Common myeloid progenitor, CD34-positive (primary cell): ENCODE measurements at regions not wholly inside any gene's neighbourhood (a gene's known extent, or its start where the extent isn't known, plus 50 kb on each side); places are given as distances from the start of the nearest gene placed in this dataset.

Source experiments
- CTCF ChIA-PET: fragments of 350-600 bp; sonication (Branson Sonifier 250); formaldehyde crosslinking; loops from one replicate; lab custom pipeline; 2021; ENCODE audit warnings: antibody characterized with exemption; lab: Charles Lee
- POLR2A ChIA-PET: fragments of 350-600 bp; sonication (Branson Sonifier 250); formaldehyde crosslinking; loops from one replicate; lab custom pipeline; 2021; ENCODE audit warnings: antibody characterized with exemption; lab: Charles Lee
- DNase-seq, 3 donors: peaks; one replicate each; pipeline versions ENCODE4 v3.0.0 to v3.0.0-alpha.2; 2013
- H3K27ac ChIP-seq, 2 experiments: 1 replicate in 1 of 2; 2 replicates in 1 of 2; pipeline ENCODE4 v1.7.0; 2013; ENCODE audit warnings: inconsistent platforms in 2 of 2, low read length in 2 of 2, mild to moderate bottlenecking in 2 of 2, low read depth in 1 of 2, moderate library complexity in 1 of 2; ENCODE audit not compliant: severe bottlenecking in 2 of 2, insufficient read depth in 1 of 2, poor library complexity in 1 of 2
- H3K27me3 ChIP-seq, 5 experiments: replicated peaks in 2 of 5; 1 replicate in 3 of 5; 2 replicates in 2 of 5; pipeline versions ENCODE4 v1.6.1 to v1.7.0; 2013; ENCODE audit warnings: low read length in 4 of 5, mild to moderate bottlenecking in 2 of 5, moderate library complexity in 2 of 5, inconsistent platforms in 1 of 5; ENCODE audit not compliant: insufficient read depth in 5 of 5, control insufficient read depth in 4 of 5
- H3K36me3 ChIP-seq, 4 experiments: 1 replicate in 2 of 4; 2 replicates in 2 of 4; pipeline versions ENCODE4 v1.6.1 to v1.7.0; 2013; ENCODE audit warnings: low read length in 3 of 4, control low read depth in 1 of 4, mild to moderate bottlenecking in 1 of 4; ENCODE audit not compliant: control insufficient read depth in 4 of 4, insufficient read depth in 4 of 4
- H3K4me1 ChIP-seq, 4 experiments: 1 replicate in 3 of 4; 2 replicates in 1 of 4; pipeline versions ENCODE4 v1.6.1 to v1.7.1; 2013; ENCODE audit warnings: low read length in 3 of 4, mild to moderate bottlenecking in 3 of 4, control low read depth in 1 of 4, inconsistent platforms in 1 of 4, moderate library complexity in 1 of 4; ENCODE audit not compliant: control insufficient read depth in 4 of 4, insufficient read depth in 4 of 4; ENCODE audit errors: control extremely low read depth in 1 of 4
- H3K4me3 ChIP-seq, 7 experiments: 1 replicate in 4 of 7; 2 replicates in 3 of 7; pipeline versions ENCODE4 v1.5.1 to v1.7.0; 2013; ENCODE audit warnings: mild to moderate bottlenecking in 7 of 7, low read length in 6 of 7, moderate library complexity in 6 of 7, inconsistent platforms in 2 of 7, low read depth in 2 of 7, control low read depth in 1 of 7; ENCODE audit not compliant: insufficient read depth in 4 of 7, control insufficient read depth in 1 of 7; ENCODE audit errors: extremely low read depth in 1 of 7
- H3K9me3 ChIP-seq, 5 experiments: 1 replicate in 4 of 5; 2 replicates in 1 of 5; pipeline versions ENCODE4 v1.6.1 to v1.7.1; 2013; ENCODE audit warnings: low read length in 4 of 5, mild to moderate bottlenecking in 2 of 5, inconsistent platforms in 1 of 5, low read depth in 1 of 5, moderate library complexity in 1 of 5; ENCODE audit not compliant: control insufficient read depth in 4 of 5, insufficient read depth in 2 of 5; ENCODE audit errors: control extremely low read depth in 1 of 5
- WGBS: methylation state at CpG from one replicate; pipeline ENCODE4 v1.1.5; 2013; ENCODE audit not compliant: insufficient coverage; 5-methylcytosine and 5-hydroxymethylcytosine counted together

DNA sequence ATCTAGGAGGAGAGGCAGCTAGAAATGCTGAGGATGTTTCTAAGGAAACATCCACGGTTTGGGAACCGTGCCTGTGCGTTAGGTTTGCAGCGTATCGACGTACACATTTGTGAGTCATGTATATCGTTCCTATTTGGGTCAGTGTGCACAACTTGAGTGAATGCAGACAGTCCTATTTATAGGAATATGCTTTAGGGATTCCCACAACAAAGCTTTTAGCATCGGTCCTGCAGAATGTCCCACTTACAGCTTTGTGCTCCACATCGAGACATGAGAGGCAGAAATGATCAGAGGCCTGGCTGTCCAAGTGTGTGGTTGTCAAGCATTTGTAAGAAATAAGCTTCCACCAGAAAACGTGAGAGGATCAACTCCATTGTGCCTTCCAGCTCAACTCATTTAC lies 1282.7 kb upstream of the WWC1 start:
- Histone ChIP-seq H3K4me3 (no peak overlapping the region), H3K27me3 (no peaks in the 10 kb centered on the region), H3K4me1 (no peaks in the 10 kb centered on the region), H3K27ac (no peak overlapping the region), H3K9me3 (no peaks in the 10 kb centered on the region), H3K36me3 (no peaks in the 10 kb centered on the region)
- ChIA-PET CTCF (no interaction called here), POLR2A (no interaction called here)
- no peak for DNase-seq
- 98% methylated on average over 9 of the region's 10 CpGs for WGBS

- ChIA-PET POLR2A (no interaction called here), CTCF (no interaction called here)
- 100% methylated on average over 1 of the region's 2 CpGs for WGBS
Observed at GRCh38 chr5:167011196-167011595, 1280.2 kb upstream of the WWC1 start.

GRCh38 chr5:167012123-167013034 lies 1279.1 kb upstream of the WWC1 start:
- POLR2A ChIA-PET, result no interaction called here
- no peaks in the 10 kb centered on the region for H3K27me3 ChIP-seq

More at GRCh38 chr5:167011196-167011595, 1280.2 kb upstream of the WWC1 start:
- H3K36me3 ChIP-seq, result no peaks in the 10 kb centered on the region
- DNase-seq, result no peak
- no peak overlapping the region for H3K27ac ChIP-seq
- no peaks in the 10 kb centered on the region for H3K27me3 ChIP-seq
- H3K9me3 ChIP-seq, result no peaks in the 10 kb centered on the region
- H3K4me3 ChIP-seq, result no peak overlapping the region
- H3K4me1 ChIP-seq, result no peaks in the 10 kb centered on the region

DNA sequence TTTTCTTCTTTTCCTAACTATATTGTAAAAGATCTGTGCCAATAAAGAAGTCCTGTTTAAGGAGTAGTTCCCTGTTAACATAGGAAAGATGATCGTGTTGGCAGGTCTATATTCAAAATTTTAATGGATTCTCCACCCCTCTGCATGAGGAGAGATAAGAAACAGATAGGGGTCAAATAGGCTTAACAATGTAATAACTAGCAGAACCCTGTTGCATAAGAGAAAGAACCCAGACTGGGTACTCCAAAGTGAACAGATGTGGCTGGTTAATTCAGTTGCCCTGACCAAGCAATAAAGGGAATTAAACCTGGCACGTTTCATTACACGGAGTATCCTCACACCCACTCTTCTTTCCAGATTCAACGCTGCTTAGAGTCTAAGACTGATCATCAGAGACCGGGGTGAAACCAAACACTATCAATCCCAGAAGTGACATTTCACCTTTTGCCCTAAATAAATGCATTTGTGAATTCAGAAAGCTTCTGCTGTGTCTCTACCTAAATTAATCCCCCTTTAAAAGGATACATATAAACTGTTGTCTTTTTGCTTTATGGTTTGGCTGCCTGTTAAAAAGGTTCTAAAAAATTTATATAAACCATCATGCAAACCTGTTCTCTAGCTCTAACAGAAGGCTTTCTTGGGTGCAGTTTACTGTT lies 1276.9 kb upstream of the WWC1 start:
- H3K27ac ChIP-seq, result no peak overlapping the region
- ChIA-PET CTCF (no interaction called here), POLR2A (no interaction called here)
- no peaks in the 10 kb centered on the region for H3K27me3 ChIP-seq
- DNase-seq, result no peak
- no peaks in the 10 kb centered on the region for H3K36me3 ChIP-seq
- H3K4me3 ChIP-seq, result no peak overlapping the region
- 86% methylated on average over 5 of the region's 5 CpGs for WGBS
- H3K4me1 ChIP-seq, result no peaks in the 10 kb centered on the region
- no peaks in the 10 kb centered on the region for H3K9me3 ChIP-seq

More at GRCh38 chr5:167012123-167013034, 1279.1 kb upstream of the WWC1 start:
- no peak for DNase-seq
- Histone ChIP-seq H3K36me3 (no peaks in the 10 kb centered on the region), H3K4me3 (no peak overlapping the region), H3K4me1 (no peaks in the 10 kb centered on the region), H3K27ac (no peak overlapping the region), H3K9me3 (no peaks in the 10 kb centered on the region)
- CTCF ChIA-PET, result no interaction called here
- 100% methylated on average over 1 of the region's 2 CpGs for WGBS

DNA sequence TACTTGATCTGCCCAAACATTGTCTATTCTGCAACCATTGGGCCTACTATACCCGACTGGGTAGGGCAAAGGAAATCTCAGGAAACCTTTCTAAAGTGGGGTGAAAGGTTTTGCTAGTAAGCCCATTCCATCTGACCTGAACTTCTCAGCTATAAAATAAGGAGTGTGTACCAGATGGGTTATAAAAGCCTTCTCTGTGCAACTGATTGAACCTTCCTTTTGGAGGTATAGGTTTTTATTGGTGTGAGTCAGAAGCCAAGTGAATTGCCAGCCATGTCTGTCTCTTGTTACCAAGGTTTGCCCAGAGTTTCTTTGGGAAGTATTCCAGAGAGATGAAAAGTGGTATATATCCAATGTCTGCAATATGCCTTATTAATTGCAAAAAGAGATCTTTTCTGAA lies 1271.0 kb upstream of the WWC1 start:
- Histone ChIP-seq H3K4me1 (no peaks in the 10 kb centered on the region), H3K9me3 (no peaks in the 10 kb centered on the region), H3K36me3 (no peaks in the 10 kb centered on the region), H3K27me3 (no peaks in the 10 kb centered on the region), H3K27ac (no peak overlapping the region), H3K4me3 (no peak overlapping the region)
- ChIA-PET POLR2A (no interaction called here), CTCF (no interaction called here)
- DNase-seq, result no peak
- WGBS, result no CpG with 5 or more reads among the region's 1 CpG

DNA sequence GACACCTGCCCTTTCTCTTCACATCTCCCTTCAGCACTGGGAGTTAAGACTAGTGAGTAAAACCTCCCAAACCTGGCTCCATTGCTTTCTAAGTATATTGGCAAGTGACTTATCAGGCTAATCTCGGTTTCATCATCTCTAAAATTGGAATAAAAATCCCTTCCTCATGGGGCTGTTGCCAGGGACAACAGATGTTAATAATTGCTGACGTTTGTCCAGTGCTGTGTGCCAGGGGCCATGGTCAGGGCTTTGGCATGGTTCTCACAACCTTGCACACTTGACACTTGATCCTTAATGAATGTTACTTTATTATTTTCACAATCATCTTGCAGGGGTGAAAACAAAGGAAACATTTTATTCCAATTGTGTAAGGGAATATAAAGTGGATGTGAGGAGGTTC lies 1262.0 kb upstream of the WWC1 start:
- ChIA-PET POLR2A (no interaction called here), CTCF (no interaction called here)
- Histone ChIP-seq H3K4me3 (no peak overlapping the region), H3K27me3 (no peaks in the 10 kb centered on the region), H3K27ac (no peak overlapping the region), H3K9me3 (no peaks in the 10 kb centered on the region), H3K36me3 (no peaks in the 10 kb centered on the region), H3K4me1 (no peaks in the 10 kb centered on the region)
- no peak for DNase-seq
- 100% methylated on average over 1 of the region's 2 CpGs for WGBS

GRCh38 chr5:167030500-167031120 lies 1260.8 kb upstream of the WWC1 start:
- 94% methylated on average over 12 of the region's 17 CpGs for WGBS

More at GRCh38 chr5:167030500-167031120, 1260.8 kb upstream of the WWC1 start:
- no peak overlapping the region for H3K27ac ChIP-seq
- ChIA-PET CTCF (no interaction called here), POLR2A (no interaction called here)
- H3K4me1 ChIP-seq, result no peaks in the 10 kb centered on the region
- no peaks in the 10 kb centered on the region for H3K27me3 ChIP-seq
- peak; percentile 4 to 9 (median 6) for DNase-seq
- no peak overlapping the region for H3K4me3 ChIP-seq
- H3K9me3 ChIP-seq, result no peaks in the 10 kb centered on the region
- H3K36me3 ChIP-seq, result no peaks in the 10 kb centered on the region
